PC-9 (cell line): ENCODE measurements at regions not wholly inside any gene's neighbourhood (a gene's known extent, or its start where the extent isn't known, plus 50 kb on each side); places are given as distances from the start of the nearest gene placed in this dataset.

Source experiments
- BruUV-seq: library from RNA; stranded (reverse); fragments of 400-500 nt; replicated peaks from 2 replicates; lab custom pipeline; 2021; lab: Mats Ljungman, UMichigan
- CTCF ChIA-PET: fragments of 300-600 bp; sonication (Branson Sonifier 250); formaldehyde crosslinking; loops from one replicate; lab custom pipeline; 2022; ENCODE audit warnings: antibody characterized with exemption; lab: Charles Lee
- POLR2A ChIA-PET: fragments of 300-600 bp; sonication (Branson Sonifier 250); formaldehyde crosslinking; loops from one replicate; lab custom pipeline; 2022; ENCODE audit warnings: antibody characterized with exemption; ENCODE audit not compliant: unreplicated experiment; lab: Charles Lee
- DNase-seq, 2 experiments: peaks; one replicate each; pipeline versions ENCODE4 v3.0.0 to v3.0.0-alpha.2; 2015 to 2022; ENCODE audit warnings: mixed read lengths in 1 of 2
- H2AFZ ChIP-seq: fragments of 200-600 bp; sonication (generic); 2 replicates; pipeline ENCODE4 v1.8.1; 2017; ENCODE audit warnings: antibody characterized with exemption
- H3F3A ChIP-seq: fragments of 200-600 bp; sonication (generic); 2 replicates; pipeline ENCODE4 v1.8.1; 2017; ENCODE audit warnings: antibody characterized with exemption, mild to moderate bottlenecking, low read depth; ENCODE audit not compliant: insufficient read depth
- H3K27ac ChIP-seq: fragments of 200-600 bp; sonication (generic); 2 replicates; pipeline ENCODE4 v1.6.1; 2016; ENCODE audit warnings: mixed run types
- H3K27me3 ChIP-seq: fragments of 200-600 bp; sonication (generic); 2 replicates; pipeline ENCODE4 v1.6.1; 2016; ENCODE audit warnings: low read depth, mixed run types; ENCODE audit not compliant: insufficient read depth
- H3K36me3 ChIP-seq: fragments of 200-600 bp; sonication (generic); 2 replicates; pipeline ENCODE4 v1.6.1; 2016; ENCODE audit warnings: low read depth, mixed run types
- H3K4me1 ChIP-seq: fragments of 200-600 bp; sonication (generic); replicated peaks from 2 replicates; pipeline ENCODE4 v1.6.1; 2016; ENCODE audit warnings: mixed run types; ENCODE audit not compliant: insufficient read depth
- H3K4me2 ChIP-seq: fragments of 200-600 bp; sonication (generic); 2 replicates; pipeline ENCODE4 v1.6.1; 2017; ENCODE audit warnings: mixed run types
- H3K4me3 ChIP-seq: fragments of 200-600 bp; sonication (generic); 2 replicates; pipeline ENCODE4 v1.6.1; 2016; ENCODE audit warnings: mixed run types
- H3K79me2 ChIP-seq: fragments of 200-600 bp; sonication (generic); 2 replicates; pipeline ENCODE4 v1.6.1; 2017; ENCODE audit warnings: low read depth, mixed run types
- H3K9me2 ChIP-seq: fragments of 200-600 bp; sonication (generic); 2 replicates; pipeline ENCODE4 v1.8.1; 2017; ENCODE audit warnings: mild to moderate bottlenecking; ENCODE audit not compliant: insufficient read depth
- H3K9me3 ChIP-seq: fragments of 200-600 bp; sonication (generic); 2 replicates; pipeline ENCODE4 v1.8.1; 2016; ENCODE audit warnings: low read depth; ENCODE audit not compliant: insufficient read depth
- H4K20me1 ChIP-seq: fragments of 200-600 bp; sonication (generic); 2 replicates; pipeline ENCODE4 v1.8.1; 2017; ENCODE audit not compliant: insufficient read depth
- CTCF ChIP-seq: fragments of 200-600 bp; sonication (generic); conservative IDR thresholded peaks from 2 replicates; pipeline ENCODE4 v1.6.1; 2017; ENCODE audit warnings: mixed run types, antibody characterized with exemption, mild to moderate bottlenecking, moderate library complexity
- EZH2 ChIP-seq: fragments of 200-600 bp; sonication (generic); IDR thresholded peaks from 2 replicates; pipeline ENCODE4 v1.8.0; 2017; ENCODE audit warnings: antibody characterized with exemption, low read depth
- intact Hi-C: fragments of 100-400 bp; cut with micrococcal nuclease; formaldehyde crosslinking; loops from one replicate; pipeline ENCODE4 v1.10.0; 2022; ENCODE audit not compliant: unreplicated experiment

- Histone ChIP-seq H3K27me3 (no peaks in the 10 kb centered on the region), H3K79me2 (no peaks in the 10 kb centered on the region), H3K27ac (no peak overlapping the region), H3K9me3 (no peaks in the 10 kb centered on the region), H3K36me3 (no peaks in the 10 kb centered on the region), H4K20me1 (no peaks in the 10 kb centered on the region), H2AFZ (no peak overlapping the region), H3K4me1 (no peaks in the 10 kb centered on the region), H3K9me2 (no peaks in the 10 kb centered on the region), H3K4me2 (no peak overlapping the region), H3F3A (no peaks in the 10 kb centered on the region), H3K4me3 (no peak overlapping the region)
- TF ChIP-seq EZH2 (no peak), CTCF (no peak)
- intact Hi-C loops, result no loop called here
- CTCF ChIA-PET, result no interaction called here
- POLR2A ChIA-PET, result no interaction called here
- no peak for DNase-seq
- BruUV-seq, result no TSS peak
Measured at GRCh38 chr9:25377039-25377438, 301.2 kb downstream of the TUSC1 start.

GRCh38 chr9:25374281-25374680, 304.0 kb downstream of the TUSC1 start:
- no peaks in the 10 kb centered on the region for H3K79me2 ChIP-seq
- no TSS peak for BruUV-seq
- no peak for DNase-seq
- intact Hi-C loops, result no loop called here
- H3K9me2 ChIP-seq, result no peaks in the 10 kb centered on the region
- no peaks in the 10 kb centered on the region for H3F3A ChIP-seq
- no peak overlapping the region for H2AFZ ChIP-seq
- H3K4me2 ChIP-seq, result no peak overlapping the region
- no peaks in the 10 kb centered on the region for H3K9me3 ChIP-seq
- TF ChIP-seq EZH2 (no peak), CTCF (no peak)
- no peak overlapping the region for H3K4me3 ChIP-seq
- H3K27me3 ChIP-seq, result no peaks in the 10 kb centered on the region
- no peaks in the 10 kb centered on the region for H3K36me3 ChIP-seq
- no peak overlapping the region for H3K27ac ChIP-seq
- POLR2A ChIA-PET, result no interaction called here
- no peaks in the 10 kb centered on the region for H4K20me1 ChIP-seq
- H3K4me1 ChIP-seq, result no peaks in the 10 kb centered on the region
- CTCF ChIA-PET, result no interaction called here

- Histone ChIP-seq H3K27me3 (no peaks in the 10 kb centered on the region), H3K27ac (no peak overlapping the region), H4K20me1 (no peaks in the 10 kb centered on the region), H3K79me2 (no peaks in the 10 kb centered on the region), H3K9me2 (no peaks in the 10 kb centered on the region), H3K4me2 (no peak overlapping the region), H3K4me3 (no peak overlapping the region), H3K9me3 (no peaks in the 10 kb centered on the region), H3F3A (no peaks in the 10 kb centered on the region), H2AFZ (no peak overlapping the region), H3K36me3 (no peaks in the 10 kb centered on the region), H3K4me1 (no peaks in the 10 kb centered on the region)
- ChIA-PET CTCF (no interaction called here), POLR2A (interaction anchor here (0.6 kb wide), 1 partner anchor 967 kb away, joined by 6 read pairs; no protein-coding TSS in a partner anchor)
- no peak for TF ChIP-seq EZH2
- no peak for TF ChIP-seq CTCF
- intact Hi-C loops, result no loop called here
- DNase-seq, result no peak
- BruUV-seq, result no TSS peak
Measured at GRCh38 chr9:25366906-25367305, 311.3 kb downstream of the TUSC1 start.
